ENCODE measurements at regions not wholly inside any gene's neighbourhood (a gene's known extent, or its start where the extent isn't known, plus 50 kb on each side); places are given as distances from the start of the nearest gene placed in this dataset.

GRCh38 chr12:14257734-14258574 is 107.5 kb upstream of the ATF7IP start (continued):
- TF ChIP-seq MNT (IDR thresholded peaks at IDR 0.05) (no peak), SUZ12 (IDR thresholded peaks at IDR 0.05; ENCODE audit: low read depth, low read length) (no peak), ZNF230 (CRISPR knock-in tag; IDR thresholded peaks at IDR 0.05) (peak; percentile 80; the same call in 1 of the 2 replicates), ZNF598 (CRISPR knock-in tag; IDR thresholded peaks at IDR 0.05; ENCODE audit: borderline replicate concordance) (no peak), UBTF (CRISPR knock-in tag; IDR thresholded peaks at IDR 0.05) (no peak; the same call in 1 of the 2 replicates), ZNF781 (CRISPR knock-in tag; IDR thresholded peaks at IDR 0.05; ENCODE audit: borderline replicate concordance, not compliant biosample characterization) (peak; percentile 63), FIP1L1 (IDR thresholded peaks at IDR 0.05; ENCODE audit: borderline replicate concordance, insufficient read depth, low read depth, low read length) (no peak), NR2F2 (IDR thresholded peaks at IDR 0.05; ENCODE audit: borderline replicate concordance, low read depth) (no peak), ARNTL (CRISPR knock-in tag; IDR thresholded peaks at IDR 0.05) (peak; percentile 80), TEF (CRISPR knock-in tag; IDR thresholded peaks at IDR 0.05) (0 out of 2 replicates have a peak, but pooled peaks have one; percentile 27), FOXP4 (CRISPR knock-in tag; IDR thresholded peaks at IDR 0.05) (peak; percentile 61; the same call in 1 of the 2 replicates), ATAD3A (CRISPR knock-in tag; IDR thresholded peaks at IDR 0.05) (no peak), MIER2 (CRISPR knock-in tag; IDR thresholded peaks at IDR 0.05) (no peak), SOX6 (IDR thresholded peaks at IDR 0.05) (no peak), SOX6 (CRISPR knock-in tag; IDR thresholded peaks at IDR 0.05) (peak; percentile 86), NCOR1 (IDR thresholded peaks at IDR 0.05; ENCODE audit: borderline replicate concordance, low read length) (no peak; the same call in 1 of the 2 replicates), MED1 (CRISPR knock-in tag; IDR thresholded peaks at IDR 0.05) (peak; percentile 51; the same call in 1 of the 2 replicates), PLSCR1 (CRISPR knock-in tag; IDR thresholded peaks at IDR 0.05; ENCODE audit: borderline replicate concordance) (no peak), MAX (IDR thresholded peaks at IDR 0.05) (peak; percentile 66), ZSCAN22 (CRISPR knock-in tag; IDR thresholded peaks at IDR 0.05) (no peak), ZNF264 (CRISPR knock-in tag; IDR thresholded peaks at IDR 0.05) (peak; percentile 83; the same call in 1 of the 2 replicates), STAT5B (CRISPR knock-in tag; IDR thresholded peaks at IDR 0.05) (no peak), ZNF33A (CRISPR knock-in tag; IDR thresholded peaks at IDR 0.05; ENCODE audit: borderline replicate concordance) (no peak)

Data from HepG2 (cell line).